ENCODE measurements at regions not wholly inside any gene's neighbourhood (a gene's known extent, or its start where the extent isn't known, plus 50 kb on each side); places are given as distances from the start of the nearest gene placed in this dataset.

DNA sequence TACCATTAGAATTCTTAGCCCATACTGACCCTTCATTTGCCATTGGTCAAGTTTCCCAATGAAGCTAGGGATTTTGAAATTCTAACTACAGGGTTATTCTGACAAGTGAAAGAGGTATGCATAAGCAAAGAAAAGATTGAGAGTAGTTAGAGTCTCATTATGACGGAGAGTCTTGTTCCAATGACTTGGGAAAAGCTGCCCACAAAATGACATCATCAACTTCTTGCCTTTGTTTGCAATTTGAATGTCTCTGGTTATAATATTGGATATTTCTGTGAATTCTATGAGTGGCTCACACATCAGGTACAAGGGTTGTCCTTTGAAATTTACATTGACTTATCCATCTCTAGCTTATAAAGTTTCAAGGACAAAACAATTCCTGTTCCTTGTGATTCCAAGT is 772.2 kb downstream of the TRIB2 start:
- TF ChIP-seq, protein P1, sequence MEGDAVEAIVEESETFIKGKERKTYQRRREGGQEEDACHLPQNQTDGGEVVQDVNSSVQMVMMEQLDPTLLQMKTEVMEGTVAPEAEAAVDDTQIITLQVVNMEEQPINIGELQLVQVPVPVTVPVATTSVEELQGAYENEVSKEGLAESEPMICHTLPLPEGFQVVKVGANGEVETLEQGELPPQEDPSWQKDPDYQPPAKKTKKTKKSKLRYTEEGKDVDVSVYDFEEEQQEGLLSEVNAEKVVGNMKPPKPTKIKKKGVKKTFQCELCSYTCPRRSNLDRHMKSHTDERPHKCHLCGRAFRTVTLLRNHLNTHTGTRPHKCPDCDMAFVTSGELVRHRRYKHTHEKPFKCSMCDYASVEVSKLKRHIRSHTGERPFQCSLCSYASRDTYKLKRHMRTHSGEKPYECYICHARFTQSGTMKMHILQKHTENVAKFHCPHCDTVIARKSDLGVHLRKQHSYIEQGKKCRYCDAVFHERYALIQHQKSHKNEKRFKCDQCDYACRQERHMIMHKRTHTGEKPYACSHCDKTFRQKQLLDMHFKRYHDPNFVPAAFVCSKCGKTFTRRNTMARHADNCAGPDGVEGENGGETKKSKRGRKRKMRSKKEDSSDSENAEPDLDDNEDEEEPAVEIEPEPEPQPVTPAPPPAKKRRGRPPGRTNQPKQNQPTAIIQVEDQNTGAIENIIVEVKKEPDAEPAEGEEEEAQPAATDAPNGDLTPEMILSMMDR (IDR thresholded peaks at IDR 0.05), result no peak
- Histone ChIP-seq H3K27ac (no peak overlapping the region), H3K4me3 (no peak overlapping the region), H3K4me1 (no peaks in the 10 kb centered on the region), H3K36me3 (no peaks in the 10 kb centered on the region), H3K9me3 (no peaks in the 10 kb centered on the region), H3K27me3 (no peaks in the 10 kb centered on the region)
- DNase-seq (ENCODE audit: low spot score), result no peak

DNA sequence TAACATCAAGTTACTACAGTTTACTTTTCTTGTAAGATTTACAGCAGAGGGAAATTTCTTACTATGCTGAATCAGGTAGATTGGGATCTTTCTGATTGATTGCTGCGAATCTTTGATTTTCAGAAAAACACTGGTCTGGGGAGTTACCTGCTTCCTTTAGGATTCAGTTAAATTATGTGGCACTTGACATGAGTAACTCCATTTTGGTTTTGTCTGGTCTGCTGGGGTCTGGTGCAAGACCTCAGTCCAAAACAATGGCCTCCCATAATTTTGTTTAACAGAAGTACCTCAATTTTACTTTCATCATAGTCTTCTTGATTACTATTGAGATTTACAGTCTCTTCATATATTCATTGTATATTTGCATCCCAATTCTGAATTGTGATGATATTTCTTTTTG is 775.5 kb downstream of the TRIB2 start:
- DNase-seq (ENCODE audit: low spot score), result no peak
- Histone ChIP-seq H3K9me3 (no peaks in the 10 kb centered on the region), H3K4me1 (no peaks in the 10 kb centered on the region), H3K27ac (no peak overlapping the region), H3K4me3 (no peak overlapping the region), H3K27me3 (no peaks in the 10 kb centered on the region), H3K36me3 (no peaks in the 10 kb centered on the region)
- TF ChIP-seq, protein P1 (IDR thresholded peaks at IDR 0.05), result no peak

DNA sequence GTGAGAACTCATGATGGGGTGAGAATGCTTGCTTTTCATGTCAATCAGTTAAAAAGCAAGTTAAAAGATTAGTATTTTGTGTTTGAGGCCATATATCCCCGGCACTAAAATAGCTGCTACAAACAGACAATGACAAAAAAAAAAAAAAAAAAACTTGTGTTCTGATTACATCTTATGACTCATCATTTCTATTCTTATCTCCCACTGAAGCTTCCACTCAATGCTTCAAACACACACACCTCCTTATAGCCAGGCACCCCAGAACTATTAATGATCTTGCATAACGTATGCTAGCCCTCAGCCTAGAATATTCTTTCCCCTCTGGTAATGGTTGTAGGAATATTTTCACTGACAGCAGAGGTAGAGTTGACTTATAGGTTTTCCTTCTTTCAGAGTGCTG is 778.3 kb downstream of the TRIB2 start:
- DNase-seq (ENCODE audit: low spot score), result no peak
- Histone ChIP-seq H3K27me3 (no peaks in the 10 kb centered on the region), H3K4me1 (no peaks in the 10 kb centered on the region), H3K36me3 (no peaks in the 10 kb centered on the region), H3K4me3 (no peak overlapping the region), H3K9me3 (no peaks in the 10 kb centered on the region), H3K27ac (no peak overlapping the region)
- TF ChIP-seq, protein P1 (IDR thresholded peaks at IDR 0.05), result no peak

DNA sequence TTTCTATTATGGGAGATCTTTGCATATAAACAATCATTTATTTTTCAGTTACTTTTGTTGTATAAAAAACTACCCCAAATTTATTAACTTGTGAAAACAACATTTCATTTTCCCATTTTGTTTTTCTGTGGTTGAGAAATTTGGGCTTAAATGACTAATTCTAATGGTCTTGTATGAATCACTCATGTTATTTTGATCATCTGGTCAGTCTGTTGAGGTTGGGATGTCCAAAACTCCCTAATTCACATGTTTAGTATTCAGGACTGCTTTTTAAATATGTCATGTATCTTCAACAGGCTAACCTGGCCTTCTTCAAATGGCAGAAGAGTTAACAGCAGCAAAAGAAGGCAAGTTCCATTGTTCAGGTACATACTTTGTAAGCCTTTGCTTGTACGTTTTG is 788.1 kb downstream of the TRIB2 start:
- no peaks in the 10 kb centered on the region for H3K27me3 ChIP-seq
- TF ChIP-seq, protein P1 (IDR thresholded peaks at IDR 0.05), result no peak
- H3K9me3 ChIP-seq, result no peaks in the 10 kb centered on the region
- H3K4me1 ChIP-seq, result no peaks in the 10 kb centered on the region
- H3K27ac ChIP-seq, result no peak overlapping the region
- no peak overlapping the region for H3K4me3 ChIP-seq
- no peaks in the 10 kb centered on the region for H3K36me3 ChIP-seq
- DNase-seq (ENCODE audit: low spot score), result no peak

DNA sequence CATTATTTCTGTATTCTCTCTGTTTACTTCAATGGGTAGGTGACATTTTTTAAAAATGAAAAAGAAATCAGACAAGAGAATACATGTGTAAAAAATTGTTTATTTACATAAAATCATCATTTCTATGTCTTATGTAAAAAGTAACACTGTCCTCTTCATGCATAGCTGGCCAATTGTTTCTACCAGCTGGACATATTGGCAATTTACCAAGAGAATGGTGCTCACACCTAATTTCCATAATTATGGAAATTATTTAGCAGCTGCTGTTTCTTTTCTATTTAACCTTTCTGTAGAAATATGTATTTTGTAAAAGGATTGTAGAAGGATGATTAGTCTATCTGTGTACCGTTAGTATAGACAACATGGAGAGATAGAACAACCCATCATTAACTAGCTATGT is 791.9 kb downstream of the TRIB2 start:
- H3K27ac ChIP-seq, result no peak overlapping the region
- H3K4me3 ChIP-seq, result no peak overlapping the region
- H3K9me3 ChIP-seq, result no peaks in the 10 kb centered on the region
- DNase-seq (ENCODE audit: low spot score), result no peak
- no peaks in the 10 kb centered on the region for H3K36me3 ChIP-seq
- no peaks in the 10 kb centered on the region for H3K4me1 ChIP-seq
- TF ChIP-seq, protein P1 (IDR thresholded peaks at IDR 0.05), result no peak
- H3K27me3 ChIP-seq, result no peaks in the 10 kb centered on the region

DNA sequence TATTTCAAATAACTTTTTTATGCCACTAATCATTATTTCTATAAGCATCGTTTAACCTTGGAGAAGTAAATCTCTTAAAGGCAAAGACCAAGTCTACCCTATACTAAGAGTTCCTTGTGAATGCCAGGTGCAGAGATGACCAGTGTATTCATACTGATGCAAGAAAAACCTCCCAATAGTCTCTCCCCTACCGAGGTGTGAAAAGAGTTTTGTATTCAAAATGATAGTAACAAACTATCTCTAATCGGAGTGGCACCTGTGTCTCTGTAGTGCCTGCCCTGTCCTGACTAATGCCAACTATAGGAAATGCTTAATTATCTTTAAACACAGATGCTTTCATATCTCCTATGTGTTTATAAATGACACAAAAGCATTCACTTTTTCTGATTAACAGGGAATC is 798.5 kb downstream of the TRIB2 start:
- H3K36me3 ChIP-seq, result no peaks in the 10 kb centered on the region
- no peak overlapping the region for H3K4me3 ChIP-seq
- TF ChIP-seq, protein P1 (IDR thresholded peaks at IDR 0.05), result no peak
- H3K4me1 ChIP-seq, result no peaks in the 10 kb centered on the region
- DNase-seq (ENCODE audit: low spot score), result no peak
- no peaks in the 10 kb centered on the region for H3K9me3 ChIP-seq
- no peak overlapping the region for H3K27ac ChIP-seq
- H3K27me3 ChIP-seq, result no peaks in the 10 kb centered on the region
